Kidney (tissue), 13 donors: ENCODE measurements at regions not wholly inside any gene's neighbourhood (a gene's known extent, or its start where the extent isn't known, plus 50 kb on each side); places are given as distances from the start of the nearest gene placed in this dataset.

Experiments used
- DNase-seq, 5 donors: peaks; one replicate each; pipeline ENCODE4 v3.0.0-alpha.2; 2013 to 2020
- FAIRE-seq: peaks from 2 replicates; lab custom pipeline; 2012; peaks lifted over from hg19 to GRCh38; lab: Jason Lieb, UNC
- H3K27ac ChIP-seq, 2 donors: one replicate each; pipeline ENCODE4 v1.7.0; 2013; ENCODE audit warnings: low read depth in 2 of 2, low read length in 2 of 2, inconsistent platforms in 1 of 2
- H3K27me3 ChIP-seq: one replicate; pipeline ENCODE4 v1.7.1; 2013; ENCODE audit warnings: low read length, inconsistent platforms; ENCODE audit not compliant: control insufficient read depth, insufficient read depth
- H3K36me3 ChIP-seq, 3 donors: one replicate each; pipeline versions ENCODE4 v1.7.0 to v1.7.1; 2013; ENCODE audit warnings: low read length in 3 of 3, control low read depth in 1 of 3, inconsistent platforms in 1 of 3; ENCODE audit not compliant: insufficient read depth in 3 of 3, control insufficient read depth in 2 of 3
- H3K4me1 ChIP-seq, 3 donors: one replicate each; pipeline versions ENCODE4 v1.7.0 to v1.7.1; 2013; ENCODE audit warnings: low read length in 3 of 3, inconsistent platforms in 1 of 3, low read depth in 1 of 3; ENCODE audit not compliant: control insufficient read depth in 2 of 3, insufficient read depth in 2 of 3
- H3K4me3 ChIP-seq, 3 donors: one replicate each; pipeline versions ENCODE4 v1.7.0 to v1.8.1; 2013; ENCODE audit warnings: low read length in 3 of 3, control low read depth in 1 of 3, inconsistent platforms in 1 of 3
- H3K9ac ChIP-seq, 3 donors: one replicate each; pipeline versions ENCODE4 v1.7.0 to v1.7.1; 2013; ENCODE audit warnings: low read length in 3 of 3, control low read depth in 1 of 3, inconsistent platforms in 1 of 3
- H3K9me3 ChIP-seq, 3 donors: one replicate each; pipeline versions ENCODE4 v1.7.0 to v1.7.1; 2013; ENCODE audit warnings: low read length in 3 of 3, control low read depth in 1 of 3, inconsistent platforms in 1 of 3; ENCODE audit not compliant: control insufficient read depth in 2 of 3, insufficient read depth in 1 of 3
- intact Hi-C: fragments of 100-400 bp; cut with DNase I; formaldehyde crosslinking; loops from one replicate; pipeline ENCODE4 v1.11.1; 2022
- TF ChIP-seq, protein P1 (sequence below): IDR thresholded peaks from 3 replicates; pipeline ENCODE4 v1.5.1; 2012; ENCODE audit warnings: mild to moderate bottlenecking, moderate library complexity, borderline replicate concordance; ENCODE audit not compliant: insufficient read depth; ENCODE audit errors: extremely low read depth
- donor health status: control.
- donor health status: control.
- donor health status: control.
- donor health status: control.
- donor health status: control.
- donor health status: DM: yes; HTN: yes; CAD: no.
- donor health status: Normal renal cell carcinoma (clear cell type).

DNA sequence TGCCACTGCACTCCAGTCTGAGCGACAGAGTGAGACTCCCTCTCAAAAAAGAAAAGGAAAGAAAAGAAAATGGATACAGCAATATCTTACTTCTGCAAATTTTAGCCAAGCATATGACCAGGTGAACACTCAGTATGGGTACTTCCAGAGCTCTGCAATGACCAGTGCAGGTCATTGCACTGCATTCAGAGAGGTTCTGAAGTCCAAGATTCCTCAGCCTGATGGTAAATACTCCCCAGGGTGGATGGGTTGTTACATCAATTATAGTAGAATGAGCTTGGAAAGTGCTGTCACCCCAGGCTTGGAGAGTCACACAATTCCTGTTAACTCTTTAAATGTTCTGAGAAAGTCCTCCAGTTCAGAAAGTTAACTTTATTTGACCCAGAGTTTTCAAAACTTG lies 103.7 kb downstream of the RPLP1 start:
- intact Hi-C loops, result no loop called here
- DNase-seq (no peak), FAIRE-seq (no peak)
- Histone ChIP-seq H3K4me3 (no peak overlapping the region), H3K4me1 (peaks cover 3 to 45% (median 34%) of the 10 kb centered on the region in 3 donors), H3K9me3 (peaks cover 0 to 12% (median 7%) of the 10 kb centered on the region in 3 donors), H3K27ac (no peak overlapping the region), H3K27me3 (no peaks in the 10 kb centered on the region), H3K9ac (no peak overlapping the region), H3K36me3 (no peaks in the 10 kb centered on the region)
- TF ChIP-seq, protein P1, sequence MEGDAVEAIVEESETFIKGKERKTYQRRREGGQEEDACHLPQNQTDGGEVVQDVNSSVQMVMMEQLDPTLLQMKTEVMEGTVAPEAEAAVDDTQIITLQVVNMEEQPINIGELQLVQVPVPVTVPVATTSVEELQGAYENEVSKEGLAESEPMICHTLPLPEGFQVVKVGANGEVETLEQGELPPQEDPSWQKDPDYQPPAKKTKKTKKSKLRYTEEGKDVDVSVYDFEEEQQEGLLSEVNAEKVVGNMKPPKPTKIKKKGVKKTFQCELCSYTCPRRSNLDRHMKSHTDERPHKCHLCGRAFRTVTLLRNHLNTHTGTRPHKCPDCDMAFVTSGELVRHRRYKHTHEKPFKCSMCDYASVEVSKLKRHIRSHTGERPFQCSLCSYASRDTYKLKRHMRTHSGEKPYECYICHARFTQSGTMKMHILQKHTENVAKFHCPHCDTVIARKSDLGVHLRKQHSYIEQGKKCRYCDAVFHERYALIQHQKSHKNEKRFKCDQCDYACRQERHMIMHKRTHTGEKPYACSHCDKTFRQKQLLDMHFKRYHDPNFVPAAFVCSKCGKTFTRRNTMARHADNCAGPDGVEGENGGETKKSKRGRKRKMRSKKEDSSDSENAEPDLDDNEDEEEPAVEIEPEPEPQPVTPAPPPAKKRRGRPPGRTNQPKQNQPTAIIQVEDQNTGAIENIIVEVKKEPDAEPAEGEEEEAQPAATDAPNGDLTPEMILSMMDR, result no peak

DNA sequence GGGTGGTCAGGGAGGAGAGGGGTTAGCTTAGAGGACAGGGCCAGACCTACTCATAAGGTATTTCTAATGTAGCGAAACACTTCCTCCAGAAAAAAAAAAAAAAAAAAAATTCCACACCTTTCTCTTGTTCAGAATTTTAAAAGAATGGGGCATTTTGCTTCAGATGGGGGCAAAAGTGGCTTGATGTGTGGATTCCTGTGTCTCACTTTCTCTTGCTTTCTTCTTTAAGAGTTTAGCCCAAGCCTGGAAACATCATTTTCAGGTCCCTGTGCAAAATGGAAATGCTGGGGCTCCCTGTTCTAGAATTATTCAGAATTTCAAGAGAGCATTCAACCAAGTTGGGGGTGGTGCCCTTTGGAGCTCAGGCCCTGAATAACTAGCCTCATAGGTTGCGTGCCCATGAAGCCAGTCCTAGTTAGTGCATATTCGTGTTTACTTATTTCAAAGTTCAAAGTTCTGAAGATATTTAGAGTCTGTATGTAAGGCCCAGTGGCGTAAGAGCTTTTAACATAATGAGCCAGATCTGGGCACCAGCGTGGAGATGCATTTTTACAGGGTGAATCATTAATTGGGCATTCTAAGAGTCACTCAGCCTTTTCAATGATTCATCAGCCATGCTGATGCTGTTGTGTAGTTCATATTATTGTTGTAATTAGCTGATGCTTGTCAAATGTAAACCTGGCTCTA lies 104.5 kb downstream of the RPLP1 start:
- Histone ChIP-seq H3K4me1 (peaks cover 3 to 53% (median 36%) of the 10 kb centered on the region in 3 donors), H3K36me3 (no peaks in the 10 kb centered on the region), H3K27ac (peak overlapping the region; percentile 89 to 95), H3K9me3 (peaks cover 0 to 4% (median under 1%) of the 10 kb centered on the region in 3 donors), H3K4me3 (no peak overlapping the region), H3K27me3 (no peaks in the 10 kb centered on the region), H3K9ac (no peak overlapping the region)
- intact Hi-C loops, result no loop called here
- TF ChIP-seq, protein P1, result no peak
- DNase-seq (peak in 4 of 5 donors; percentile 60 to 92 (median 76)), FAIRE-seq (peak; percentile 97)

GRCh38 chr15:69557707-69558409 lies 105.2 kb downstream of the RPLP1 start:
- no peaks in the 10 kb centered on the region for H3K27me3 ChIP-seq
- H3K4me3 ChIP-seq, result peak overlapping the region in 1 of 3 donors; percentile 32
- peak overlapping the region; percentile 89 to 95 for H3K27ac ChIP-seq
- peak in 1 of 5 donors; percentile 35 for DNase-seq
- intact Hi-C loops, result no loop called here
- H3K9me3 ChIP-seq, result no peaks in the 10 kb centered on the region
- no peaks in the 10 kb centered on the region for H3K36me3 ChIP-seq
- peak overlapping the region in 1 of 3 donors; percentile 36 for H3K9ac ChIP-seq
- TF ChIP-seq, protein P1, result no peak
- no peak for FAIRE-seq
- H3K4me1 ChIP-seq, result peaks cover 3 to 60% (median 36%) of the 10 kb centered on the region in 3 donors
